Adrenal gland (tissue), 9 donors: ENCODE measurements at regions not wholly inside any gene's neighbourhood (a gene's known extent, or its start where the extent isn't known, plus 50 kb on each side); places are given as distances from the start of the nearest gene placed in this dataset.

Experiments
- DNase-seq, 7 donors: peaks; one replicate each; pipeline ENCODE4 v3.0.0-alpha.2; 2019 to 2020
- H3K27ac ChIP-seq, 5 donors: fragments of 200-600 bp; sonication (generic) in 4 of 5; 1 replicate in 3 of 5; 2 replicates in 2 of 5; pipeline versions ENCODE4 v1.5.1 to v1.8.0; 2016 to 2020; ENCODE audit warnings: mild to moderate bottlenecking in 1 of 5
- H3K27me3 ChIP-seq: fragments of 200-600 bp; 2 replicates; pipeline ENCODE4 v1.8.0; 2021
- H3K36me3 ChIP-seq, 2 donors: fragments of 200-600 bp; replicated peaks in 1 of 2; 1 replicate in 1 of 2; 2 replicates in 1 of 2; pipeline versions ENCODE4 v1.5.1 to v1.8.0; 2018 to 2022
- H3K4me1 ChIP-seq, 2 donors: fragments of 200-600 bp; replicated peaks in 1 of 2; 1 replicate in 1 of 2; 2 replicates in 1 of 2; pipeline versions ENCODE4 v1.5.1 to v1.8.0; 2018 to 2021
- H3K4me3 ChIP-seq, 4 donors: fragments of 200-600 bp; sonication (generic) in 3 of 4; one replicate each; pipeline ENCODE4 v1.5.1; 2016 to 2018
- H3K9me3 ChIP-seq, 3 donors: fragments of 200-600 bp; sonication (generic) in 1 of 3; replicated peaks in 1 of 3; 1 replicate in 2 of 3; 2 replicates in 1 of 3; pipeline versions ENCODE4 v1.5.1 to v1.8.0; 2016 to 2021
- CTCF ChIP-seq, 6 experiments: fragments of 450-650 bp in 4 of 6; fragments of 200-600 bp in 2 of 6; sonication (generic) in 1 of 6; IDR thresholded peaks; 1 replicate in 5 of 6; 2 replicates in 1 of 6; pipeline versions ENCODE4 v1.5.1 to v1.8.0; 2016 to 2021; ENCODE audit warnings: antibody characterized with exemption in 6 of 6, mild to moderate bottlenecking in 2 of 6, moderate library complexity in 1 of 6
- POLR2A ChIP-seq, 2 donors: fragments of 450-650 bp; IDR thresholded peaks; one replicate each; pipeline ENCODE4 v1.6.1; 2017; ENCODE audit warnings: antibody characterized with exemption in 2 of 2, mild to moderate bottlenecking in 2 of 2, moderate library complexity in 1 of 2
- WGBS, 4 donors: extraction: QIAGEN DNeasy Blood & Tissue Kit in 2 of 4; methylation state at CpG; one replicate each; pipeline versions ENCODE4 v1.1.5 to v1.1.7; 2013 to 2017; 5-methylcytosine and 5-hydroxymethylcytosine counted together
- intact Hi-C, 2 donors: fragments of 100-400 bp; cut with DNase I; formaldehyde crosslinking; loops; one replicate each; pipeline versions ENCODE4 v1.14.1 to v1.15.0; 2022 to 2023
- donor health status: healthy with polysubstance abuse.
- donor health status: Bipolar disorder and iron deficiency.
- donor health status: DM: yes; HTN: yes; CAD: no.
- donor health status: DM: no; HTN: no; CAD: no.
- donor health status: DM: no; HTN: no; CAD: no.

- TF ChIP-seq POLR2A (IDR thresholded peaks at IDR 0.05) (no peak), CTCF (IDR thresholded peaks at IDR 0.05) (no peak)
- no peak for DNase-seq
- H3K4me3 ChIP-seq, result no peak overlapping the region
- H3K9me3 ChIP-seq, result no peaks in the 10 kb centered on the region
- WGBS, 4 donors, result 46 to 52% (median 51%) methylated on average over 9 of the region's 9 CpGs
- H3K4me1 ChIP-seq, result no peaks in the 10 kb centered on the region
- intact Hi-C loops, result no loop called here
- no peak overlapping the region for H3K27ac ChIP-seq
- H3K27me3 ChIP-seq, result no peaks in the 10 kb centered on the region
- H3K36me3 ChIP-seq, result no peaks in the 10 kb centered on the region
Measured at GRCh38 chr7:124667312-124668153, 98.1 kb downstream of the GPR37 start.

- intact Hi-C loops, result no loop called here
- Histone ChIP-seq H3K27ac (no peak overlapping the region), H3K9me3 (no peaks in the 10 kb centered on the region), H3K36me3 (no peaks in the 10 kb centered on the region), H3K4me1 (no peaks in the 10 kb centered on the region), H3K27me3 (no peaks in the 10 kb centered on the region), H3K4me3 (no peak overlapping the region)
- no peak for DNase-seq
- TF ChIP-seq POLR2A (IDR thresholded peaks at IDR 0.05) (no peak), CTCF (IDR thresholded peaks at IDR 0.05) (no peak)
Measured at GRCh38 chr7:124662937-124663336, 102.7 kb downstream of the GPR37 start.

DNA sequence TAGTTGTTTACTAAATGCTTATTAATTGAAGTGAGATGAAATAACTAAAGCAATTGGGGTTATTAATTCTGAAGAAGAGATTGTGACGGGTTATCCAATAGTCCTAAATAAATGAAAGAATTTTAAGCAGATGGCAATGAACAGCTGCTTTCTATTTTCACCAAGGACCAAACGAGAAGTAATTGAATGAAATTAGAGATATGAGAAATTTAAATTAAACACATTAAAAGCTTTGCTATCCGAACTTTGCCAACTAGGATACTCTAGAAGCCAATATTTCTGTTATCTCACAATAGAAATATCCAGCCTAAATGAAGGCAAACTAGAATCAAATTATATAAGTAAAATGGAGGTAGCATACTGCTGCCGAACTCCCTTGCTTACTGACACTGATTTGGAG, 103.2 kb downstream of the GPR37 start:
- no peak for DNase-seq
- Histone ChIP-seq H3K9me3 (no peaks in the 10 kb centered on the region), H3K4me3 (no peak overlapping the region), H3K4me1 (no peaks in the 10 kb centered on the region), H3K27me3 (no peaks in the 10 kb centered on the region), H3K36me3 (no peaks in the 10 kb centered on the region), H3K27ac (no peak overlapping the region)
- TF ChIP-seq CTCF (IDR thresholded peaks at IDR 0.05), result no peak
- no peak for TF ChIP-seq POLR2A (IDR thresholded peaks at IDR 0.05)
- WGBS, 4 donors, result 63 to 68% (median 66%) methylated on average over 4 of the region's 4 CpGs
- intact Hi-C loops, result no loop called here

- no peak for DNase-seq
- no peaks in the 10 kb centered on the region for H3K36me3 ChIP-seq
- H3K27me3 ChIP-seq, result no peaks in the 10 kb centered on the region
- 68 to 81% (median 77%) methylated on average over 3 of the region's 3 CpGs for WGBS, 4 donors
- no peaks in the 10 kb centered on the region for H3K9me3 ChIP-seq
- no peak for TF ChIP-seq POLR2A (IDR thresholded peaks at IDR 0.05)
- no peak for TF ChIP-seq CTCF (IDR thresholded peaks at IDR 0.05)
- H3K4me1 ChIP-seq, result no peaks in the 10 kb centered on the region
- intact Hi-C loops, result no loop called here
- H3K27ac ChIP-seq, result no peak overlapping the region
- no peak overlapping the region for H3K4me3 ChIP-seq
Measured at GRCh38 chr7:124655990-124656389, 109.6 kb downstream of the GPR37 start.
